Endothelial cell (in vitro differentiated cells): ENCODE measurements at regions not wholly inside any gene's neighbourhood (a gene's known extent, or its start where the extent isn't known, plus 50 kb on each side); places are given as distances from the start of the nearest gene placed in this dataset.

Experiments used
- DNase-seq: peaks from one replicate; pipeline ENCODE4 v3.0.0; 2021; ENCODE audit warnings: low spot score
- H3K27ac Mint-ChIP-seq: one replicate; pipeline ENCODE4 v1.8.0; 2021; ENCODE audit warnings: mixed read lengths, inconsistent platforms; ENCODE audit not compliant: unreplicated experiment
- H3K27me3 Mint-ChIP-seq: one replicate; pipeline ENCODE4 v1.8.0; 2021; ENCODE audit warnings: mild to moderate bottlenecking, moderate library complexity, mixed read lengths, inconsistent platforms; ENCODE audit not compliant: unreplicated experiment
- H3K36me3 Mint-ChIP-seq: one replicate; pipeline ENCODE4 v1.8.0; 2021; ENCODE audit warnings: mild to moderate bottlenecking, low read depth, mixed read lengths, inconsistent platforms; ENCODE audit not compliant: unreplicated experiment
- H3K4me1 Mint-ChIP-seq: one replicate; pipeline ENCODE4 v1.8.0; 2021; ENCODE audit warnings: mild to moderate bottlenecking, mixed read lengths, inconsistent platforms; ENCODE audit not compliant: unreplicated experiment
- H3K4me3 Mint-ChIP-seq: one replicate; pipeline ENCODE4 v1.8.0; 2021; ENCODE audit warnings: mild to moderate bottlenecking, mixed read lengths, inconsistent platforms; ENCODE audit not compliant: unreplicated experiment
- H3K9me3 Mint-ChIP-seq: one replicate; pipeline ENCODE4 v1.8.0; 2021; ENCODE audit warnings: mixed read lengths, inconsistent platforms; ENCODE audit not compliant: unreplicated experiment
- TF ChIP-seq, protein P1 (sequence below): fragments of 200-600 bp; sonication (generic); IDR thresholded peaks from one replicate; pipeline ENCODE4 v1.5.0; 2021; ENCODE audit warnings: antibody characterized with exemption; ENCODE audit not compliant: unreplicated experiment

DNA sequence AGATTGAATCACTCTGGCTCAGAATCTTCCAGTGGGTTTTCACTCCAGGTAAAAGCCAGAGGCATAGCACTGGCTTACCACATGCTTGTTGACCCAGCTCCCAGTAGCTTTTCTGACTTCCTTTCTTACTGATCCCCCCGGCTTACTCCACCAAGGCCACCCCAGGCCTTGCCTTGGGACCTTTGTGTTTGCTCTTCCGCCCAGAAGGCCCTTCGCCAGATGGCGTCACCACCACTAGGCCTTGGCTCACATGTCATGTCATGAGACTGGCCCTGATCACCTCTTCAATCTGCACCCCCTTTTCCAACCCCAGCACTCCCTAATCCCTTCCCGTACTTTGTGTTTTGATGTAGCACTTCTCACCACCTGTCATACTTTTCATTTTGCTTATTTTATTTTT, 98.5 kb upstream of the UMPS start:
- H3K4me3 Mint-ChIP-seq, result no peak overlapping the region
- H3K4me1 Mint-ChIP-seq, result peaks cover 20% of the 10 kb centered on the region
- H3K27me3 Mint-ChIP-seq, result peaks cover 6% of the 10 kb centered on the region
- peak overlapping the region; percentile 4 for H3K27ac Mint-ChIP-seq
- TF ChIP-seq, protein P1, sequence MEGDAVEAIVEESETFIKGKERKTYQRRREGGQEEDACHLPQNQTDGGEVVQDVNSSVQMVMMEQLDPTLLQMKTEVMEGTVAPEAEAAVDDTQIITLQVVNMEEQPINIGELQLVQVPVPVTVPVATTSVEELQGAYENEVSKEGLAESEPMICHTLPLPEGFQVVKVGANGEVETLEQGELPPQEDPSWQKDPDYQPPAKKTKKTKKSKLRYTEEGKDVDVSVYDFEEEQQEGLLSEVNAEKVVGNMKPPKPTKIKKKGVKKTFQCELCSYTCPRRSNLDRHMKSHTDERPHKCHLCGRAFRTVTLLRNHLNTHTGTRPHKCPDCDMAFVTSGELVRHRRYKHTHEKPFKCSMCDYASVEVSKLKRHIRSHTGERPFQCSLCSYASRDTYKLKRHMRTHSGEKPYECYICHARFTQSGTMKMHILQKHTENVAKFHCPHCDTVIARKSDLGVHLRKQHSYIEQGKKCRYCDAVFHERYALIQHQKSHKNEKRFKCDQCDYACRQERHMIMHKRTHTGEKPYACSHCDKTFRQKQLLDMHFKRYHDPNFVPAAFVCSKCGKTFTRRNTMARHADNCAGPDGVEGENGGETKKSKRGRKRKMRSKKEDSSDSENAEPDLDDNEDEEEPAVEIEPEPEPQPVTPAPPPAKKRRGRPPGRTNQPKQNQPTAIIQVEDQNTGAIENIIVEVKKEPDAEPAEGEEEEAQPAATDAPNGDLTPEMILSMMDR, result no peak
- no peak for DNase-seq
- H3K9me3 Mint-ChIP-seq, result no peaks in the 10 kb centered on the region
- H3K36me3 Mint-ChIP-seq, result peaks cover 40% of the 10 kb centered on the region

DNA sequence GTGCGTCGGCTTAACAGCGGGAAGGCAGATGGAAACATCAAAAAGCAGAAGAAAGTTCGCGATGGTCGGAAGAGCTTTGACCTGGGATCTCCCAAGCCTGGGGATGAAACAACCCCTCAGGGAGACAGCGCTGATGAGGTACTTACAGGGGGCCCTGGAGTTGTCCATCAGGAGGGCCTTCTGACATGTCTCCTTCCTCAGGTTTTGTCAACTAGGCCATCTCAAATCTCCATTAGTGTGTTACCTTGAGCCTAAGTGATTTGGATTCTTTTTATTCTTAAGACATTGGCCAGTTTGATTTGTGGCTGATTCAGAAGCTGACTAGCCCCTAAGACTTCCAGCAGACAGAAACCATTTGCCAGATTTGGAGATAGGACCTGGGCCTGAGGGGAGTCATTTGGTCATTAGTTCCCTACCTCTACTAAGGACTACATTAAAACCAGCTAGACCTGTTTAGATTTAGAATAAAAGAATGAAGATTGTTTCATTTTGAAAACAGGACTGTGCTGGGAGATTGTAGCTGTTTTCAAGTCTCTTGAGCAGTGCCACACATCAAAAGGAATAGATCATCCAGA, 97.6 kb upstream of the UMPS start:
- Mint-ChIP-seq H3K27me3 (peaks cover 6% of the 10 kb centered on the region), H3K36me3 (peaks cover 40% of the 10 kb centered on the region), H3K27ac (peak overlapping the region; percentile 61)

DNA sequence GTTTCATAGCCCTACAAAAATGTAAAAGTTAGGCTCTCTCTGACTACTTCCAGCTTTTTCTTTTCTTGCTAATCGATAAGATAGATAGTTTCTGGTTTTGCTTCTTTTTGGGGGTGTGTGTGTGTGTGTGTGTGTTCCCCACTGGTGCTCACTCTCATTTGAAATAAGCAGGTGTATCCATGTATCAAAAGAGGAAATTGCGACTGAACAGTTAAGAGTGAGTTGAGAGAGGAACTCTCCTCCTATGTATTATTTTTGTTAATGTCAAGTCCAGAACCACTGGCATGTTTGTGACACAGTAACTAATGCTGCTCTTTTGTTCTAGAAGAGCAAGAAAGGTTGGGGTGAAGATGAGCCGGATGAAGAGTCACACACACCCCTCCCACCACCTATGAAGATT, 96.7 kb upstream of the UMPS start:
- DNase-seq, result no peak
- Mint-ChIP-seq H3K4me1 (peaks cover 28% of the 10 kb centered on the region), H3K36me3 (peaks cover 40% of the 10 kb centered on the region), H3K4me3 (peak overlapping the region; percentile 56), H3K27me3 (peaks cover 6% of the 10 kb centered on the region), H3K9me3 (no peaks in the 10 kb centered on the region), H3K27ac (no peak overlapping the region)
- TF ChIP-seq, protein P1, result no peak

More for the DNA sequence above, 97.6 kb upstream of the UMPS start:
- TF ChIP-seq, protein P1, result no peak
- Mint-ChIP-seq H3K4me3 (peak overlapping the region; percentile 45), H3K4me1 (peaks cover 28% of the 10 kb centered on the region), H3K9me3 (no peaks in the 10 kb centered on the region)
- DNase-seq, result no peak

DNA sequence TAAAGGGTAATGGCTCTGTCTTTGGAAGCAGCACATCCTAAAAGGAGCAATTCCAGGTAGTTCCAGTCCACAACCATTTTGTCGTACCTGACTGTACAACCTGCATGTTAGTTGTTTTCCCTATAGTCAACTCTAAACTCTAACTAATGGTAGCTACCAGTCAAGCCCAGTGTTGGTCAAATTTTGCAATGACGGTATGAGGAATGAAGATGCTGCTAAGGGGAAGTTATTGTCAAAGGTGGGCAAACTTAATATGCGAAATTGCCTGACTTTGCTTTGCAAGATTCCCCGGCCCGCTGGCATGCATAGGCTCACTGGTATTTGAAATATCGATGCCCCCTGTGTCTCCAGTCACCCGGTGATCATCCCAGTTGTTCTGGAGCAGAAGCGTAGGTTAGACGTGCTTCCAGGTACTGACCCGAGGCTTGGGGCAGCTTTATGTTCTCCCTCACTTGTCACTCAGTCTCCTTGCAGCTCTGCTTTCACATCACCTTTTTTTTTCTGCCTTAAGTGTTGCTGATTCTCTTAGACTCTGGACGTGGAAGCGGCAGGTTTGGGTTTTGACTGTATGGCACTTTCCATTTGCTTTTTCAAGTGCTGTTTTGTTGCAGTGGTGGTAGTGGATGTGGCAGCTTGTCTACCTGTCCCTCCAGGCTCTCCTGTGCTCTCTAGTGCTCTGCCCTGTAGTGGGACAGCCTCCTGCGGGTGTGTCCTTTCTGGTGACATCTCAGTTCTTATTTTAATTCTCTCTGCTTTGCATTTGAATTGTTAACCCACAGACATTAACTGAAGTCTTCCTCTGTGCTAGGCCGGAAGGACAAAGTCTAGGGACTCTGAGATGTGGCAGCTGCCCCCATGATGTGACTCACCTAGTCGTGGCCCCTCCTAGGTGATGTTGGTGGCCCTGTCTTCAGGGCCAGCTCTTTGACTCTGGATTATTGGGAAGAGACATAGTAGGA, 95.8 kb upstream of the UMPS start:
- no peak for DNase-seq
- H3K36me3 Mint-ChIP-seq, result peaks cover 38% of the 10 kb centered on the region
- H3K27me3 Mint-ChIP-seq, result peaks cover 6% of the 10 kb centered on the region

More for the DNA sequence above, 95.8 kb upstream of the UMPS start:
- H3K4me1 Mint-ChIP-seq, result peaks cover 28% of the 10 kb centered on the region
- peak overlapping the region; percentile 25 for H3K27ac Mint-ChIP-seq
- no peaks in the 10 kb centered on the region for H3K9me3 Mint-ChIP-seq
- TF ChIP-seq, protein P1, result no peak
- H3K4me3 Mint-ChIP-seq, result peak overlapping the region; percentile 70
